Testis (tissue), 2 donors: ENCODE measurements at regions not wholly inside any gene's neighbourhood (a gene's known extent, or its start where the extent isn't known, plus 50 kb on each side); places are given as distances from the start of the nearest gene placed in this dataset.
A peak's percentile ranks its signal among the peaks of the same experiment; 100 is the strongest.
"Not testable (repeated sequence)": the region's sequence is repeated elsewhere in the genome, so short reads cannot be mapped to it uniquely, and the experiment has no call there.

Experiments used
- DNase-seq: peaks from one replicate; pipeline ENCODE4 v3.0.0-alpha.2; 2019
- H3K27ac ChIP-seq, 2 donors: fragments of 200-600 bp; sonication (generic); one replicate each; pipeline ENCODE4 v1.5.1; 2019
- H3K27me3 ChIP-seq: fragments of 200-600 bp; sonication (generic); one replicate; pipeline ENCODE4 v1.5.1; 2019
- H3K36me3 ChIP-seq: fragments of 200-600 bp; sonication (generic); one replicate; pipeline ENCODE4 v1.5.1; 2017; ENCODE audit warnings: low read depth; ENCODE audit errors: missing control alignments
- H3K4me1 ChIP-seq: fragments of 200-600 bp; sonication (generic); one replicate; pipeline ENCODE4 v1.5.1; 2019
- H3K4me3 ChIP-seq, 2 donors: fragments of 200-600 bp; sonication (generic); one replicate each; pipeline ENCODE4 v1.5.1; 2017 to 2019
- H3K9me3 ChIP-seq: fragments of 200-600 bp; sonication (generic); one replicate; pipeline ENCODE4 v1.5.1; 2017
- POLR2A ChIP-seq: fragments of 450-650 bp; IDR thresholded peaks from one replicate; pipeline ENCODE4 v1.6.1; 2017; ENCODE audit warnings: antibody characterized with exemption, mild to moderate bottlenecking, moderate library complexity
- WGBS, 2 donors: methylation state at CpG; one replicate each; pipeline ENCODE4 v1.1.5; 2018; 5-methylcytosine and 5-hydroxymethylcytosine counted together
- intact Hi-C: fragments of 100-400 bp; cut with DNase I; formaldehyde crosslinking; loops from one replicate; pipeline ENCODE4 v1.15.1; 2023; ENCODE audit warnings: low total_unique reads
- TF ChIP-seq, protein P1 (sequence below), 3 experiments: fragments of 450-650 bp in 2 of 3; fragments of 200-600 bp in 1 of 3; sonication (generic) in 1 of 3; IDR thresholded peaks; one replicate each; pipeline ENCODE4 v1.5.1; 2016 to 2019; ENCODE audit warnings: antibody characterized with exemption in 3 of 3, mild to moderate bottlenecking in 2 of 3, moderate library complexity in 1 of 3

DNA sequence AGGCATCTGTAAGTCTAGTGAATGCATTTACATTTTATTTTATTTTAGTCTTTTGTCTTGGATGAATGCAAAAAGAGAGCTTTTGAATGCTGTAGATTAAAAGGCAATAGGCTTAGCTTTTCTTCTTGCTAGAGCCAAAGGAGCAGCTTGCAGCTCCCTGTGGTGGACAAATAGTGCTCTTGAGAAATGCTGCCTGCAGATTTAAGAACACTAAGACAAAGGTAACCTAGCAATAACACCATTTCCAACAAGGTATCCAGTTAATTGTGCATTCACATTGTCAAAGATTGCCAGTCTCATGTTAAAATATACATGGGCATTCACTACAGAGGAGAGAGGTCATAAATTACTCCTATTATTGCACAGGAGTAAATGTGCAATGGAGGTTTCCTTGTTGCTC lies 859.2 kb upstream of the PRKX start:
- Histone ChIP-seq H3K9me3 (no peaks in the 10 kb centered on the region), H3K27ac (no peak overlapping the region), H3K4me3 (no peak overlapping the region), H3K27me3 (no peaks in the 10 kb centered on the region), H3K4me1 (no peaks in the 10 kb centered on the region), H3K36me3 (no peaks in the 10 kb centered on the region)
- DNase-seq, result no peak
- TF ChIP-seq, protein P1, sequence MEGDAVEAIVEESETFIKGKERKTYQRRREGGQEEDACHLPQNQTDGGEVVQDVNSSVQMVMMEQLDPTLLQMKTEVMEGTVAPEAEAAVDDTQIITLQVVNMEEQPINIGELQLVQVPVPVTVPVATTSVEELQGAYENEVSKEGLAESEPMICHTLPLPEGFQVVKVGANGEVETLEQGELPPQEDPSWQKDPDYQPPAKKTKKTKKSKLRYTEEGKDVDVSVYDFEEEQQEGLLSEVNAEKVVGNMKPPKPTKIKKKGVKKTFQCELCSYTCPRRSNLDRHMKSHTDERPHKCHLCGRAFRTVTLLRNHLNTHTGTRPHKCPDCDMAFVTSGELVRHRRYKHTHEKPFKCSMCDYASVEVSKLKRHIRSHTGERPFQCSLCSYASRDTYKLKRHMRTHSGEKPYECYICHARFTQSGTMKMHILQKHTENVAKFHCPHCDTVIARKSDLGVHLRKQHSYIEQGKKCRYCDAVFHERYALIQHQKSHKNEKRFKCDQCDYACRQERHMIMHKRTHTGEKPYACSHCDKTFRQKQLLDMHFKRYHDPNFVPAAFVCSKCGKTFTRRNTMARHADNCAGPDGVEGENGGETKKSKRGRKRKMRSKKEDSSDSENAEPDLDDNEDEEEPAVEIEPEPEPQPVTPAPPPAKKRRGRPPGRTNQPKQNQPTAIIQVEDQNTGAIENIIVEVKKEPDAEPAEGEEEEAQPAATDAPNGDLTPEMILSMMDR (IDR thresholded peaks at IDR 0.05), result no peak
- TF ChIP-seq POLR2A, result no peak
- intact Hi-C loops, result no loop called here

DNA sequence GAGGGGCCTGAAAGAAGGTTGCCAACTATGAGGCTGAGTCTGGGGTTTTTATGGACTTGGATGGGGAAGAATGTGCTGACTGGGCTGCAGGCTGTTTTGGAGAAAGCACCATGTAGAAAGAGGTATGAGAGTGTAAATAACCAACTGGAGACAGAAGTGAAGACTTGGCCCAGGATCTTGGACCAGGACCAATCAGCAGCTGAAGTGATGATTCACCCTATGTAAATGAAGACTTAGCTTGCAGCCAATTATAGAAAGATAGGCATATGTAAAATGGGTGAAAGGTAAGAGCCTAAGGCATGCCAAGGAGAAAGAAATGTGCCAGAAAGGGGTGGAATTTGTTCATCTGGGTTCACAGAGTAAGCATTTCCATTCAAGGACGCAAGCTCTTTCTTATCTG lies 856.7 kb upstream of the PRKX start:
- Histone ChIP-seq H3K4me3 (no peak overlapping the region), H3K9me3 (no peaks in the 10 kb centered on the region), H3K27me3 (no peaks in the 10 kb centered on the region), H3K27ac (no peak overlapping the region), H3K36me3 (no peaks in the 10 kb centered on the region), H3K4me1 (no peaks in the 10 kb centered on the region)
- TF ChIP-seq, protein P1 (IDR thresholded peaks at IDR 0.05), result no peak
- TF ChIP-seq POLR2A, result no peak
- intact Hi-C loops, result no loop called here
- 64 to 92% methylated on average over 1 of the region's 1 CpG for WGBS, 2 donors
- no peak for DNase-seq

DNA sequence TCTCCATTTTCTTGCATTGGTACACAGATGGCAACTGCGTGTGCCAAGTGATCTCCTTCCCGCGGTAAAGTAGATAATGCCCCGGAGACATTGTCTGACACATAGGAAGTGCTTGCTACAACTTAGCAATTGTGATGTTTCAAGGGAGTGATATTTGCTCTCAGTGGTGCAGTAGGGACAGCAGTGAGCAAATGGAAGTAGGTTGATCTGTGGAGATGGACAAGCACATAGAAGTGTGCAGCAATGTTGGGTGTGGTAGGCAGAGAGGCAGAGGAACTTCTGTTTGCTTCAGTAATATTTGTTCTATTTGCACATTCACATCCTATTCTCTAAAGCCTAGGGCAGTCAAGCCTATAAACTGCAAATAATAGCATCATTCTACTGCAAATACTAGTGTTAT lies 846.7 kb upstream of the PRKX start:
- Histone ChIP-seq H3K27ac (no peak overlapping the region), H3K36me3 (no peaks in the 10 kb centered on the region), H3K4me1 (no peaks in the 10 kb centered on the region), H3K4me3 (no peak overlapping the region), H3K27me3 (no peaks in the 10 kb centered on the region), H3K9me3 (no peaks in the 10 kb centered on the region)
- TF ChIP-seq, protein P1 (IDR thresholded peaks at IDR 0.05), result no peak
- no peak for TF ChIP-seq POLR2A
- WGBS, 2 donors, result 66% methylated on average over 4 of the region's 4 CpGs; no CpG with 5 or more reads in 1 of the 2 donors
- intact Hi-C loops, result no loop called here
- no peak for DNase-seq

DNA sequence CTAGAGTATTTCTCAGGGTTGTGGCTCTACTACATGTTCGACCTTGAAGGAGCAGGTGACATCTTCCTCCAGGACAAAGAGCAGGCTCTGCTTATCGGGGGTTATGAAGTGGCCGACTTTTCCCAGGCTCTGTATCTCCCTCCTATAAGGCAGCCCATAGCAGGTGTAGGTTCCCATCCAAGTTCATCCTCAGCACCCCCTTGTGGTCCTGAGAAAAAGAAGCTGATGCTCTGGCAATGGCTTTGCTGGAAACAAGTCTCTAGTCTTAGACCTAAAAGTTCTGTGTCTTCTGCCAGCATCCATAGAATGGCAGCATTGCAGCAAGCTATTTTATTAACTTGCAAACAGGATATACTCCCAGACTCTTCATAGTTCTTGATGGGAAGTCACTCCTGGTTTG lies 836.6 kb upstream of the PRKX start:
- WGBS, 2 donors, result 73 to 76% methylated on average over 3 of the region's 3 CpGs
- peak; percentile 13 for DNase-seq
- intact Hi-C loops, result no loop called here
- no peaks in the 10 kb centered on the region for H3K27me3 ChIP-seq
- no peak overlapping the region for H3K27ac ChIP-seq
- H3K4me3 ChIP-seq, result no peak overlapping the region
- no peaks in the 10 kb centered on the region for H3K4me1 ChIP-seq
- H3K36me3 ChIP-seq, result no peaks in the 10 kb centered on the region
- no peaks in the 10 kb centered on the region for H3K9me3 ChIP-seq
- no peak for TF ChIP-seq POLR2A
- TF ChIP-seq, protein P1 (IDR thresholded peaks at IDR 0.05), result no peak

DNA sequence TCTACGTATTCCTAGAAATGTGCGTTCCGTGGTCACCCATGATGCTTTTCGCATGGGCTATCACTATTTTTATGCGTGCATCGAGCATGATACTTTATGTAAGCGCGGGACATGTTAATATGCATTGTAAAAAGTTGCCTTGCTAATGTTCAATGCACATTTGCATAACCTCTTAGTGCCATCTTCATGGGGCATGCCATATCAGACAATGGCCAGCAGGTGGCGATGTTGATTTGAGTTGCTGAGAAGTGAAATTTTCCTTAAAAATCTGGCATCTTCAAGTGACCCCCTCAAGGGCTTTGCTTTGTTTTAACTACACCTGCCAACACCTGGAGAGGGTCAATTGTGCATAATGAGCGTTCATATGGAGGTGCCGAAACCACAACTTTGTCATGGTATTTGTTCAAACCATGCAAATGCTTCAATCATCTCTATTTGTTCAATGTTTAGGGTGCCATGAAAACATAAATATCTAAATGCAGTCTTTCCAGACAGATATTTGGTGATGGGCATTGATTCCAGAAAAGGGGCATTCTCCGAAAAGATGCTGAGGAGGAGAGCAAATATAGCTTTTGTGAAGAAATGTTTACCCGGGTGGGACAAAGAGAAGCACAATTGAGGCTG lies 833.9 kb upstream of the PRKX start:
- no peak overlapping the region for H3K27ac ChIP-seq
- intact Hi-C loops, result no loop called here
- no peaks in the 10 kb centered on the region for H3K27me3 ChIP-seq
- H3K4me3 ChIP-seq, result no peak overlapping the region
- H3K4me1 ChIP-seq, result no peaks in the 10 kb centered on the region
- TF ChIP-seq POLR2A, result no peak
- TF ChIP-seq, protein P1 (IDR thresholded peaks at IDR 0.05), result peak; percentile 69 to 81 (median 78)
- H3K9me3 ChIP-seq, result no peaks in the 10 kb centered on the region
- 40 to 41% methylated on average over 13 of the region's 13 CpGs for WGBS, 2 donors
- no peaks in the 10 kb centered on the region for H3K36me3 ChIP-seq
- DNase-seq, result peak; percentile 41

DNA sequence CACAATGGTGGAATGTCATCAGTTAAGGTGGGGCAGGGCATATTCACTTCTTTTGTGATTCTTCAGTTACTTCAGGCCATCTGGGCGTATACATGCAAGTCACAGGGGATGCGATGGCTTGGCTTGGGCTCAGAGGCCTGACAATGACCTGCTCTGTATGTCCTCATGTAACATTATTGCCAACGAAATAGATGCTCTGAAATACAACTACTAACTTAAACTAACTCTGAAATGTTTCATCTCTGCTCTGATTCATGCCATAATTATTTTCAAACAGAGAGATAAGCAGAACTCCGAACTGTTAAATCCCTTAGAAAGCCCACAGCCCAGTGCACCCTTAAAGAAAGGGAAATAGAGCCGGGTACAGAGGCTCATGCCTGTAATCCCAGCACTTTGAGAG lies 832.7 kb upstream of the PRKX start:
- DNase-seq, H3K36me3 ChIP-seq, H3K4me1 ChIP-seq, H3K27ac ChIP-seq, H3K27me3 ChIP-seq, H3K4me3 ChIP-seq, intact Hi-C loops, H3K9me3 ChIP-seq: not testable (repeated sequence)
- 55 to 76% methylated on average over 3 to 5 of the region's 5 CpGs for WGBS, 2 donors
